PFSK-1 (cell line): ENCODE measurements at regions not wholly inside any gene's neighbourhood (a gene's known extent, or its start where the extent isn't known, plus 50 kb on each side); places are given as distances from the start of the nearest gene placed in this dataset.

Source experiments
- FOXP2 ChIP-seq: optimal IDR thresholded peaks from 2 replicates; pipeline ENCODE3; 2011; ENCODE audit warnings: borderline replicate concordance, control low read depth, inconsistent platforms; ENCODE audit not compliant: insufficient read depth; ENCODE audit errors: extremely low read length, extremely low read depth
- POLR2AphosphoS5 ChIP-seq: IDR thresholded peaks from 2 replicates; pipeline ENCODE4 v1.6.1; 2012; ENCODE audit warnings: low read depth, mild to moderate bottlenecking, control low read depth, low read length, moderate library complexity
- REST ChIP-seq, 2 experiments: IDR thresholded peaks; 2 replicates each; pipeline versions ENCODE4 v1.6.1 to v1.8.0; 2011 to 2012; ENCODE audit warnings: low read depth in 2 of 2, low read length in 2 of 2, control low read depth in 1 of 2, inconsistent platforms in 1 of 2, mild to moderate bottlenecking in 1 of 2, moderate library complexity in 1 of 2; ENCODE audit not compliant: insufficient read depth in 1 of 2
- SIN3A ChIP-seq: IDR thresholded peaks from 2 replicates; pipeline ENCODE4 v1.6.1; 2012; ENCODE audit warnings: mild to moderate bottlenecking, low read length, moderate library complexity, borderline replicate concordance; ENCODE audit not compliant: insufficient read depth
- TAF1 ChIP-seq: IDR thresholded peaks from 2 replicates; pipeline ENCODE4 v1.6.1; 2012; ENCODE audit warnings: low read length, control low read depth, borderline replicate concordance; ENCODE audit not compliant: insufficient read depth

- TF ChIP-seq POLR2AphosphoS5 (no peak), SIN3A (no peak), FOXP2 (no peak), REST (IDR thresholded peaks at IDR 0.05; ENCODE audit: insufficient read depth in 1 of 2, low read depth in 2 of 2, low read length in 2 of 2) (no peak), TAF1 (no peak)
Observed at GRCh38 chr7:16015981-16016380, 329.5 kb upstream of the MEOX2 start.

DNA sequence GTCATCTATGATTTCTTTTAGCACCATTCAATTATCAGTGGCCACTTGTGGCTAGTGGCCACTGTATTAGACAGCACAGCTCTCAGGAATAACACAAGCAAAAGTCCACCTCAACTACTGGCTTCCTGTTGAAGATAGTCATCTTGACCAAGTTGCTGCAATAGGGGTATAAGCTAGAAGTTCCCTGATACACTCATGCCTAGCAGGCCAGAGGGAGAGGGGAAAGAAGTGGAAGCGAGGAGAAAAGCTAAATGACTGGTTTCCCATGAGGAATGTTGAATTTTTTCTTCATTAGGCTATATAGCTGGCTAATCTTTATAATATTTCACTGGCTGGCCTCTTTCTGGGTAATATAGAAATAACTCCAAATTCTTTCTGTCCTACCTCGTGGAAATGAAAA lies 327.5 kb upstream of the MEOX2 start:
- TF ChIP-seq TAF1 (no peak), SIN3A (no peak), FOXP2 (no peak), REST (IDR thresholded peaks at IDR 0.05; ENCODE audit: insufficient read depth in 1 of 2, low read depth in 2 of 2, low read length in 2 of 2) (no peak), POLR2AphosphoS5 (no peak)

- TF ChIP-seq REST (IDR thresholded peaks at IDR 0.05; ENCODE audit: insufficient read depth in 1 of 2, low read depth in 2 of 2, low read length in 2 of 2) (no peak), SIN3A (no peak), FOXP2 (no peak), TAF1 (no peak), POLR2AphosphoS5 (no peak)
Observed at GRCh38 chr7:16007911-16008310, 321.4 kb upstream of the MEOX2 start.

DNA sequence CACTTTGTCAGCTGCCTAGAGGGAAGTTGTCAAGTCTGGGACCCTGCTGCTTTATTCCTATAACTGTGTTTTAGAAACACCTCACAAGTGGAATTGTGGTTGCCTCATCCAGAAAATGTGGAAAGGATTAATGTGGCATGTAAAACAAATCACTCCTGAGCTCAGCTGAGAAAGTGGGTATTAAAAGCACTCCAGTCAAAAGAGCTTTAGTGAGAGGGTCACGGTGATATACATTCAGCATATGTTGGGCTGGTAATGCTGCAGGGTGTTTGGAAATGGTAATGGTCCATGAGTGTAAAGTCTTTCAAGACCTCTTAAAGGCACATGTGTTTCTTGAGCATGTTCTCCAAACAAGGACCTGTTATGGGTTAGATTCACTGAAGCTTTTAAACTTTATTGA lies 318.2 kb upstream of the MEOX2 start:
- TF ChIP-seq SIN3A = no peak
- no peak for TF ChIP-seq FOXP2
- no peak for TF ChIP-seq TAF1
- no peak for TF ChIP-seq REST (IDR thresholded peaks at IDR 0.05; ENCODE audit: insufficient read depth in 1 of 2, low read depth in 2 of 2, low read length in 2 of 2)
- TF ChIP-seq POLR2AphosphoS5 = no peak

GRCh38 chr7:16001477-16001876 lies 315.0 kb upstream of the MEOX2 start:
- TF ChIP-seq TAF1 (no peak), REST (IDR thresholded peaks at IDR 0.05; ENCODE audit: insufficient read depth in 1 of 2, low read depth in 2 of 2, low read length in 2 of 2) (no peak), SIN3A (no peak), FOXP2 (no peak), POLR2AphosphoS5 (no peak)
